ENCODE measurements at regions not wholly inside any gene's neighbourhood (a gene's known extent, or its start where the extent isn't known, plus 50 kb on each side); places are given as distances from the start of the nearest gene placed in this dataset.

GRCh38 chrX:13471269-13471668 is 98.1 kb upstream of the EGFL6 start:
- TF ChIP-seq CTCF (IDR thresholded peaks at IDR 0.05; ENCODE audit: low read depth, low read length, missing control alignments), result no peak
- no peak overlapping the region for H3K4me3 ChIP-seq (ENCODE audit: low read depth, low read length)
- DNase-seq (ENCODE audit: low read depth), result no peak

- H3K4me3 ChIP-seq (ENCODE audit: low read depth, low read length), result no peak overlapping the region
- no peak for DNase-seq (ENCODE audit: low read depth)
- no peak for TF ChIP-seq CTCF (IDR thresholded peaks at IDR 0.05; ENCODE audit: low read depth, low read length, missing control alignments)
These were observed 98.8 kb upstream of the EGFL6 start for GRCh38 chrX:13470685-13470977.

GRCh38 chrX:13469963-13470684 is 99.3 kb upstream of the EGFL6 start:
- DNase-seq (ENCODE audit: low read depth), result no peak
- TF ChIP-seq CTCF (IDR thresholded peaks at IDR 0.05; ENCODE audit: low read depth, low read length, missing control alignments), result no peak
- no peak overlapping the region for H3K4me3 ChIP-seq (ENCODE audit: low read depth, low read length)

GRCh38 chrX:13468096-13468495 is 101.3 kb upstream of the EGFL6 start:
- TF ChIP-seq CTCF (IDR thresholded peaks at IDR 0.05; ENCODE audit: low read depth, low read length, missing control alignments), result no peak
- H3K4me3 ChIP-seq (ENCODE audit: low read depth, low read length), result no peak overlapping the region
- DNase-seq (ENCODE audit: low read depth), result no peak

GRCh38 chrX:13467243-13467642 is 102.2 kb upstream of the EGFL6 start:
- no peak overlapping the region for H3K4me3 ChIP-seq (ENCODE audit: low read depth, low read length)
- no peak for DNase-seq (ENCODE audit: low read depth)
- TF ChIP-seq CTCF (IDR thresholded peaks at IDR 0.05; ENCODE audit: low read depth, low read length, missing control alignments), result no peak

GRCh38 chrX:13464599-13465275 is 104.7 kb upstream of the EGFL6 start:
- no peak for DNase-seq (ENCODE audit: low read depth)
- no peak for TF ChIP-seq CTCF (IDR thresholded peaks at IDR 0.05; ENCODE audit: low read depth, low read length, missing control alignments)
- H3K4me3 ChIP-seq (ENCODE audit: low read depth, low read length), result no peak overlapping the region

- H3K4me3 ChIP-seq (ENCODE audit: low read depth, low read length), result no peak overlapping the region
- no peak for DNase-seq (ENCODE audit: low read depth)
- no peak for TF ChIP-seq CTCF (IDR thresholded peaks at IDR 0.05; ENCODE audit: low read depth, low read length, missing control alignments)
These were observed 105.8 kb upstream of the EGFL6 start for GRCh38 chrX:13463608-13464007.

All from GM12864 (cell line).